GM12892 (cell line): ENCODE measurements at regions not wholly inside any gene's neighbourhood (a gene's known extent, or its start where the extent isn't known, plus 50 kb on each side); places are given as distances from the start of the nearest gene placed in this dataset.

Source experiments
- POLR2A ChIP-seq: IDR thresholded peaks from 2 replicates; pipeline ENCODE4 v1.6.1; 2011; ENCODE audit warnings: low read depth, low read length, control low read depth
- POLR2AphosphoS5 ChIP-seq: IDR thresholded peaks from 2 replicates; pipeline ENCODE4 v1.6.1; 2011; ENCODE audit warnings: low read depth, low read length, control low read depth

GRCh38 chr2:125224830-125225229 lies 1199.7 kb downstream of the CNTNAP5 start:
- TF ChIP-seq POLR2A (no peak), POLR2AphosphoS5 (no peak)
